ENCODE measurements at regions not wholly inside any gene's neighbourhood (a gene's known extent, or its start where the extent isn't known, plus 50 kb on each side); places are given as distances from the start of the nearest gene placed in this dataset.

DNA sequence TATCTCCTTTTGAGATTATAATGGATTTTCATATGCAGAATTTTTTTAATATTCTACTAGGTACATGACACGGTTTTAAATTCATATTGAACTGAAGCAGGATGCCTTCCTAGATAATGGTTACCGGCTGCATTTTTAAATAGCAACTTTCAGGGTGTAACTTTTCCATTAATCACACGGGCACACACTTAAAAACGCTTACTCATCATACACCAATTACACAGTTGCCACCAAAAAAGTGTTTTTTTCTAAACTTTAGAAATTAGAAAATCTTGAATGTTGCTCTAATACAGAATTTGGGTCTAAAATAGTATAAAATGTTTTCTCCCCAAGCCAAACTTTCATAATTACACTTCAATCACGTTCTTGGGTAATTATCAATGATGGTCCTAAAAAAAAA lies 149.1 kb upstream of the RNF32 start:
- H3K27ac ChIP-seq = no peak overlapping the region
- no peak overlapping the region for H3K4me3 ChIP-seq

DNA sequence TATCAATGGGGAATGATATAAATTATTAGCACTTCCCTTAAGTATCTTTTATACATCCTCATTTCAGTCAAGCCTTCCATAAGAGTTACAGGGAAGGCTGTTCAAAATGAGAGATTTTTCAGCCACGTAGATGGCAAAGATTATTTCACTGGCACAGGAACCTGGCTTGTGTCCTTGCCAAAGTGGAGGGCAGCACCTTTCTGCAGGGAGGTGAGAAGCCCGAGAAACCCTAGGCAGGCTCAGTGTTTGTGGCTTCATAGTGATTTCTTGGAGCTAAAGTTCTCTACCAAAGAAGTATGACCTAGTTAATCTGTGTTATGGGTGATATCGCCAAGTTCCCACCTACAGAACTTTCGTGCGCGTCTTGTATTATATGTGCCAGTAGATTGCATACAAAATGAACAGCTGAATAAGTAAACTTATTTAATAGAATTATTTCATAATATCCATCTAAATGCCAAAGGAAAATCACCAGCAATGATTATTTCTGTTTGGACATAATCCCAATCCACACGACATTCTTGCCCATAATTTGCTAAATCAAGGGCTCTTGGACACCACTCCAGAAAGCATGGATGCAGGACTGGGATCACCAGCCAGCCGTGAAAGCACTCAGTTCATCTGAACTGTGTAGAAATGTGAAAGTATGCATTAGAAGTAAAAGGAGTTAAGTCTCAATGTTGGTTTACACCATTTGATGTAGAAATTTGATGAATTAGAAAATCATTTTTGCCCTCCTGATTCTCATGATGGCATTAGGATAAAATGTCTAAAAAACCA lies 150.4 kb upstream of the RNF32 start:
- no peak overlapping the region for H3K4me3 ChIP-seq

DNA sequence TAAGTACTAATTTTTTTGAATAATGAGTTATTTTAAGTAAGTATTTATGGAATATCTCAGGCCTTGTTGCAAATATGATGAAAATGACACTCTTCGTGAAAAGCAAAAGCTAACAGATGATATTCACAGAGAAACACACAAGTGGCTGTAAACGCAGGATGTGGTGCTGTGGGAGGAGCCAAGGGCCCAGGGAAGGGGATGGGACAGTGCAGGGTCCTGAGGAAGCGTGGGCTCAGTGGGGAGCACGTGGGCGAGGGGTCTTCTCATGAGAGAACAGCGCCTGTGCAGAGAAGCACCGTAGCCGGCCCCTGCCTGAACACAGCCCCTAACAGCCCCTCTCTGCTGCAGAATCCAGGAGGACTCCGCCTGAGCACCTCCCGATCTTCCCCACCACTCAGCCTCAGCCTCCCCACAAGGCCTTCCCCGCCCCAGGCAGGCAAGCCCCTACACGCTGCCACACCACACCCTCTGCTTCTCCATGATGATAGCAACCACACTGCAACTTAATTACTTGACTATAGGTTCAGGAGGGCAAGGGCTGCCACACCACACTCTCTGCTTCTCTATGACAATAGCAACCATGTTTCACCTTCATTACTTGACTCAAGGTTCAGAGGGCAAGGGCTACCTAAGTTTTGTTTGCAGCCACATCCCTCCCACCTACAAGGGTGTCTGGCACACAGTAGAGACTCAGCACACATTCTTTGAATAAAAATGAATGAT lies 152.6 kb upstream of the RNF32 start:
- Histone ChIP-seq H3K4me3 (no peak overlapping the region), H3K27ac (no peak overlapping the region)

More for the DNA sequence above, 150.4 kb upstream of the RNF32 start:
- H3K27ac ChIP-seq = no peak overlapping the region

DNA sequence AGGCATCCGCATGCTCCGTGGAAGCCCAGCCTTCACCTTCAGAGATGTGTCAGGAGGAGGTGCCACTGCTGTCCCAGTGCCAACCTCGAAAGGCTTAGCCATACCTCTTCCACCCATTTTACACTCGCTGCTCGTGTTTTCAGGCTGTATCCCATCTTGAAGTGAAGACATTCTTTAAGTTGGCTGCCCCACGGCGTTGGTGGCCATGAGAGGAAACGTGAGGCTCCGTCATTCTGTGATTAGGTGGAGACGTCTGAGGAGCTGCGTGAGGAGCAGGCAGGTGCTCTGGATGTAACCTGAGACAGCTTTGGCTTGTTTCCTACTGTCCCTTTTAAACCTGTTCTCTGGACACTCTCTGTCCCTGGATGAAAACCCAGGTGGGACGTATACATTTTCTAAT lies 159.9 kb upstream of the RNF32 start:
- no peak overlapping the region for H3K27ac ChIP-seq

DNA sequence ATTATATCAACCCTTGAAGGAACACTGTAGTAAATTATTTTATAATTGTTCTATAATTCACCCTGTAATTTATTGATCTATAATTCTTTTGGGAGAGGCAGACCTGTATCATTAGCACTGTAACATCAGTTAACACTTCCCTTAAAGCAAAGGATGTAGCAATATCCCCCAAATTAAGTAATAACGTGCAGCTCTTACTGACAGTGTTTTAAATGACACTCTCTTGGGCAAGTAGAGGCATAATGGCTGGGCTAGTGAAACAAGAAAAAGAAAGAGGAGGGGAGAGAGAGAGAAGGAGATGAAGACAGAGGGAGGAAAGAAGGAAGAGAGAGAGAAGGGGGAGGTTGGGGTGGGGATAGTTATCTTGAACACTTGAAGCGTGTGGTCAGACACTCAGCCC lies 161.0 kb upstream of the RNF32 start:
- Histone ChIP-seq H3K4me3 (no peak overlapping the region), H3K27ac (no peak overlapping the region)

More for the DNA sequence above, 159.9 kb upstream of the RNF32 start:
- no peak overlapping the region for H3K4me3 ChIP-seq

DNA sequence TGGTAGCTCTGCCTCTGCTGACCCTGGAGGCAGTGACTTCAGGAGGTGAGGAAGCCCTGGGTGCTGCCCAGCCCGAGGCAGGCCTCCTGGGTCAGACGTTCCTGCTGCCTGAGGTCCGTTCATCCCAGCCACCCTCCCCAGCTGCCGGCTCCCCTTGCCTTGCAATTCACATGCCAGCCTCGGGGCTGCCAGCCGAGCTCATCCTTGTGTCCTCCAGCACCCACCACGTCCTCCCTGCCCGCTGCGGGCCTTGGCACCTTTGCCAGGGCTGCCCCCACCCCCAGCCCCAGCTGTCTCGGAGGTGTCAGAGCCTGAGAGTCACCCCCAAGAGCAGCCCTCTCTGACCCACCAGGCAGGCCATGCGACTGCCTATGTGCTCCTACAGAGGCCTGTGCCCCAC lies 162.1 kb upstream of the RNF32 start:
- no peak overlapping the region for H3K27ac ChIP-seq

DNA sequence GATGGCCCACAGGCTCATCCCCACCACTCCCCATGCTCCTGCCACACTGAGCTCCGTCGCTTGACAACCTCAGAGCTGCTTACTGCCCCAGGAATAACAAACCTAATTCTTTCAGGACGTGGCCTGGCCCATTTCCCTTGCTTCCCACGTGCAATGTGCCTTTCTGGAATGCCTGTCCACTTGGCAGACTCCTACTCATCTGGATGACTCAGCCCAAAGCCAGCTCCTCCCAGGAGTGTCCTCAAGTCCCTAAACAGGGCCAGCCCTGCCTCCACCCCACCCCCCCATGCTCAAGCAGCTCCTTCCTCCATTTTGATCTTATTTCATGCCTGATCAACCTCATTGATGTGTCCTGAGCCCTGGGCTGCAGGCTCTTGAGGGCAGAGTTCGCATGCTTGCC lies 164.9 kb upstream of the RNF32 start:
- no peak overlapping the region for H3K4me3 ChIP-seq
- H3K27ac ChIP-seq = no peak overlapping the region

More for the DNA sequence above, 162.1 kb upstream of the RNF32 start:
- H3K4me3 ChIP-seq = no peak overlapping the region

DNA sequence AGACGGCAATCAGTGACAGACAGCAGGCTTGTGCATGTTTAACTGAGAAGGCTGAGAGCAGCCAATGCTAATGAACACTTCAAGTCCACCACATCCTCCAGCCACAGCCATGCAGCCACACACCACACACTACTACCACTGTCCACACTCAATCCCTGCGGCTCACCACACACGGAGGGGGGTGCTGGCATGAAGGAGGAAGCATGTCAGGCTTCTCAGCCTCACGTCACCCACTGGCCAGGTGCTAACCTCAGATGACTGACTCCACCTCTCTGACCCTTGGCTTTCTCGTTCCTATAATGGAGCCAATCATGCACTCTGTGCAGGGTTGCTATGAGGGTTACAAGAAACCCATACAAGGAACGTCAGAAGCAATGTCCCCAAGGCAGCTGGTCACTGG lies 165.4 kb upstream of the RNF32 start:
- Histone ChIP-seq H3K27ac (no peak overlapping the region), H3K4me3 (no peak overlapping the region)

DNA sequence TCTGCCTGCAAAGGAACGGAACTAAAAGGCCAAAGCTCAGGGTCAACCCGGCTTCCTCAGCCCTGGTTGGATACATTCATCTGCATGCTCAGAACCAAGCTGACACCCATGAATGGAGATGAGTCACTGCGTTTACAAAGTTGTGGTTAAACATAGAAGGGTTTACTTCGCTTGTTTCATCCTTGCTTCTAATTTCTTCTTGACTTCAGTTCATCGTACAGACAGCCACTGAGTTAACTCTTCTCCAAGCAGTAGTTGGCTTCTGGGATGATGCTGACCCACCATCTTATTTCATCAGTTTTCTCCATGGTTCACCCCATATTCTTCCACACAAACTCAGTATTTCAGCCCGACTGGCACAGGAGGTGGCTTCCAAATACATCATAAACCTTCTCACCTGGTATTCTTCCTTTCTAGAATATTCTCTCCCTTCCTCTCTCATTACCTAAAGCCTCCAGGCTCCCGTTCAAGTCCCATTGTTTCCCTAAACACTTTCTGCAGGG lies 166.3 kb upstream of the RNF32 start:
- H3K4me3 ChIP-seq = no peak overlapping the region
- no peak overlapping the region for H3K27ac ChIP-seq

DNA sequence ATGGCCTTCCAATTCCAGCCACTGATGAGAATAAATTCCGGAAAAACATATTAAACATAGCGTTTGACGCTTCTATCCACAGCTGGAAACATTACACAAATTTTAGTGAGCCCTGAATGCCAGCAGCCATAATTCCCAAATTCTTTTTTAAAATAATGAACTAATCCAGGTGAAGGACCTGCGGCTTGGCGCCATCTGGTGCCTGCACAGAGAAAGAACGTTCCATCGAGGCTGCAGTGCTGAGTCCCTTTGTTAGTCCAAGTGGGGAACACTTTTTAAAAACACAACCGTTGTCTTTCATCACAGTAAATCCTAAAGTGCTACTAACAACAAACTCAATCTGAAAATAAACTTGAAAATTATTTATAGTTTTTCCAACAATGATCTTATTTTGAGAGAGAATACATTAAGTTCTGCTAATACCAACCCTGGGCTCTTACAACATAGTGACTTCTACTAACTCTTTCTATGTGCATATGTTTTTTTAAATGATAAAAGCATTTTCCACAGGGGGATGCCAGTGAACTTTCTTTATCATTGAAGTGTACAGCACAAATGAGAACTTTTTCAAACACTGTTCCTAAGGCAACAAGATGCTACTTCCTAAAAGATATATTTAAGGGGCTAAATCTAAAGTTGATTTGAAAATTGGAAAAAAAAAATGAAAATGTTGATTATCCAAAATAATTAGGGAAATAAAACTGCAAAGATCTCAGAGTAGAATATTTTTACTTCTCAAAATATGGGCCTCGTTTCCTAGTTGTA lies 166.9 kb upstream of the RNF32 start:
- H3K27ac ChIP-seq = no peak overlapping the region

DNA sequence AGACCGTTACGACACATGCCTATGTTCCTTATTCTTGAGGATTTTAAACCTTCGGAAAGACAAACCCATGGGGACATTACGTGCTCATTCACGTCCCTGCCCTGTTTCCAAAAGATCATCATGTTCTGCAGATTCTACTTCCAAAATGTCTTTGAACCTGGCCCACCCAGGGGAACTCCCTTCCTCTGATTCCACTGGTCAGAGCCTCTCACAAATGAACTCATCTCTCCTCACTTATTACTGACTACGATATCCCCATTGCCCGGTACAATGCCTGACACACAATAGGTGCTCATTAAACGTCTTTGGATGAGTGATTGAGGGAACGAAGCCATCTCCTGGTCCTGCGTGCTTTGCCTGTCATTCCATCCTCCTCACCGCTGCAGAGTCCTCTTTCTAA lies 168.3 kb upstream of the RNF32 start:
- Histone ChIP-seq H3K4me3 (no peak overlapping the region), H3K27ac (no peak overlapping the region)

More for the DNA sequence above, 166.9 kb upstream of the RNF32 start:
- H3K4me3 ChIP-seq = no peak overlapping the region

DNA sequence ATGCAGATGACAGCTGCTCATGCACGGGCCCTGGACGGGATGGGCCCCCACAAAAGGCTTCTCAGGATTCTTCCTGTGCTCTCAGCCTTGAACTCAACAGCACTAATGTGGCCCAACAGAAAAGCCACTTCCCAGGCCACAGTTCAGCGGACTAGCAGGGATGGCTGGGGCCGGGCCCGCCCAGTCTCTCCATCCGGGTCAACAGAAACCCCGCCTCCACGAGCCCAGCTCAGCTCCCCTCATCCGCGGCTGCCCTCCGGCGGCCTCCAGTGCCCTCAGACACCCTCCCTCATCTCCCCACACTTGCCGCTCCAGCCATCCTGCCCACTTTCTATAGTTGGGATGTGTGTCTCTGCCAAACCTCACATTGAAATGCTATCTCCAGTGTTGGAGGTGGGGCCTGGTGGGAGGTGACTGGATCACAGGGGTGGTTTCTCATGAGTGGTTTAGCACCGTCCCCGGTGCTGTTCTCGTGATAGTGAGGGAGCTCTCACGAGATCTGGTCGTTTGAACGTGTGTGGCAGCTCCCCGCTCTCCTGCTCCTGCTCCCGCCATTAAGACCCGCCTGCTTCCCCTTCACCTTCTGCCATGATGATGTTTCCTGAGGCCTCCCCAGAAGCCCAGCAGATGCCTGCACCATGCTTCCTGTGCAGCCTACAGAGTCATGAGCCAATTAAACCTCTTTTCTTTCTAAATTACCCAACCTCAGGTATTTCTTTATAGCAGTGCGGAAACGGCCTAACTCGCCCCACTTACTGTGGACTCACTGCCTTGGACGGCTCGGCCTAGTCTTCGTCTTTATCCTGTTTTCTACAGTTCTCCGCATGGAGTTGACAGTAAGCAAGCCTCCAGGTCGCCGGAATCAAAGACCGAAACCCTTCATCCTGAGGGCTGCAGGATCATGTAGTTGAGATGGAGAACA lies 169.9 kb upstream of the RNF32 start:
- no peak overlapping the region for H3K27ac ChIP-seq
- no peak overlapping the region for H3K4me3 ChIP-seq

DNA sequence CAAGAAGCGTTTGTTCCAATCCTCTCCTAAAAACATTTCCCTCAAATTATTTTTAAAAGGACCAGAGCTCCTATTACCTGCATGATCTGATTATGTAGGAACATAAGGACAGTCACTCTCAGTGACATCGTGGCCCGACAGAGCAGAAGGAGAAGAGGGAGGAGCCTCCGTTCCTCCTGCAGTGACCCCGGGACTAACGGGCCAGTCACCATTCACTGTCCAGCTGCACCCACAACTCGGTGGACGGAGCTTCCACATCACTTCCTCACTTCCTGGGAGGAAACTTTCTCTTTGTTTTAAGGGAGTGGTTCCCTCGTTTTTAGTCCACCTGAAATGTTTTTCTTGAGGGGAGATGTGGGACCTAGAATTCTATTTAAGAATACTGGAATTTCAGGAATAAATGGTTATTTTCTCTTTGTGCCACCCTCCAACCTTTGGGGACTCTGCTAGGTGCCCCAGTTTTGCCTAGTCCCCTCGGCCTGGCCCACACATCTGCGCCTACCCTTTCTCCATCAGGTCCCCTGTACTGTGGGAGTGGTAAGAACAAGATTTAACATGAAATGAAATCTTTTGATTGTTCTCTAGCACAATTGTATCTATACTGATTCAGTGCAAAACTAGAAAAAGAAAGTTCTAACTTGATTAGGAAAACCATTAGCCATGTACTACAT lies 173.5 kb upstream of the RNF32 start:
- Histone ChIP-seq H3K27ac (no peak overlapping the region), H3K4me3 (no peak overlapping the region)

DNA sequence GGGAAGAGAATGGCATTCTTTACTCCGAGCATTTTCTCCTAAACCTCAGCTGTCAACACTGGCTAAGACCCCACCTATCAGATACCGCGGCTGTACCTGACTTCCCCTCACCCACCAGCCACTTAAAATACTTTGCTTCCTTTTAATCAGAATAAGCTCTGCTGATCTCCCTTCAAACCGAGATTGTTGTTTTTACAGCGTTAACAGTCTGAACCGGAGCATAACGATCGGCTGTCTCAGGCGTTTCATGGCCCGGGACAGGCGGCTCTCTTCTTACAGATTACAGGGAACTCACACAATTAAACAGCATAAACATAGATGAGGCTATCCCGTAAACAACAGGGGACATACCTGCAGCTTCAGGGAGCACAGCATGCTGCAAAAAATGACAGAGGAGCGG lies 174.3 kb upstream of the RNF32 start:
- H3K4me3 ChIP-seq = no peak overlapping the region
- H3K27ac ChIP-seq = no peak overlapping the region

DNA sequence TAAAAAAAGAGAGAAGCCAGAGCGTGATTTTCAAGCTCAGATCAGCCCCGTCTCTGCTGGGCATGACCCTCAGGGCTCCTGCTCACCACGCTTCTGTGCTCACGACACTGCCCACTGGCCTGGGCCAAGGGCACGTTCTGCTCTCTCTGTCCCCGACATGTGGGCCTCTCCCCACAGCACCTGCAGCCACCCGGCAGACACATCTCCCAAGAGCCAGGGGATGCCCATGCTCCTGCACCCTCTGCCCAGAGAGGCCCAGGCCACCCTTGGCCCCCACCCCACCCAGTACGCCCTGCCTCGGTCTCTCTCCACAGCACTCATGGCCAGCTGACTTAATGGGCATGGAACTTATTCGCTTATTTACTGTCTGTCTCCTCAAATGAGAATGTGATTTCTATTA lies 175.4 kb upstream of the RNF32 start:
- H3K4me3 ChIP-seq = no peak overlapping the region
- H3K27ac ChIP-seq = no peak overlapping the region

DNA sequence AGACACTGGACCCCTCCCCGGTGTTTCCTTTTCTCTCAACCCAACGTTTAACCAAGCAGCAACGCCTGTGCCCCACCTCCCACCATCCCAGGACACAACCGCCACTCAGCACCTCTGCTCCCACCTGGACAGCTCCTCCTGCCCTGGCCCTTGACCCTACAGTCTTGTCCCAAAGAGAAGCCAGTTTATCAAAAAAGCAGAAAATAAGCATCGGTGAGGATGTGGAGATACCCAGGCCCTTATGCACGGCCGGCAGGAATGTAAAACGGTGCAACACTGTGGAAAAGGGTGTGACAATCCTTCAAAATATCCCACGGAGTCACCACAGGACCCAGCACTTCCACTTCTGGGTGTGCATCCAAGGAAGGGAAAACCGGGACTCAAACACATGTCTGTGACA lies 176.2 kb upstream of the RNF32 start:
- Histone ChIP-seq H3K27ac (no peak overlapping the region), H3K4me3 (no peak overlapping the region)

DNA sequence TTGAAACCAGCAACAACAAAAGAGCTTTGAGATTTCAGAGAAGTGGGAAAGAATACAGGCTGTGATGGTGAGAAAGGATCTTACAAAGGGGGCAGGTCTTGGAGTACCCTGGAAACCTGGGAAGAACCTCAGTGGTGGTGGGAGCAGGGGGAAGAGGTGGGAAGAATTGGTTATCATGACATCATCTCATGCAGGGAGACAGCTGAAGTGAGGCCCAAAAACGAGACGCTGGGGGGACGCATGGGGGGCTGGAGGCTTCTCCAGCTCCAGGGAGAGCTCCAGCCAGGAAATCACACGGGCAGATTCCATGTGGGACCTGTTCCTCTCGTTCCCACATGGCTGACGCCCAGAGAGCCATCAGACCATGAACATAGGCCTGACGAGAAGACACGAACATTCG lies 177.3 kb upstream of the RNF32 start:
- H3K4me3 ChIP-seq = no peak overlapping the region
- H3K27ac ChIP-seq = no peak overlapping the region

DNA sequence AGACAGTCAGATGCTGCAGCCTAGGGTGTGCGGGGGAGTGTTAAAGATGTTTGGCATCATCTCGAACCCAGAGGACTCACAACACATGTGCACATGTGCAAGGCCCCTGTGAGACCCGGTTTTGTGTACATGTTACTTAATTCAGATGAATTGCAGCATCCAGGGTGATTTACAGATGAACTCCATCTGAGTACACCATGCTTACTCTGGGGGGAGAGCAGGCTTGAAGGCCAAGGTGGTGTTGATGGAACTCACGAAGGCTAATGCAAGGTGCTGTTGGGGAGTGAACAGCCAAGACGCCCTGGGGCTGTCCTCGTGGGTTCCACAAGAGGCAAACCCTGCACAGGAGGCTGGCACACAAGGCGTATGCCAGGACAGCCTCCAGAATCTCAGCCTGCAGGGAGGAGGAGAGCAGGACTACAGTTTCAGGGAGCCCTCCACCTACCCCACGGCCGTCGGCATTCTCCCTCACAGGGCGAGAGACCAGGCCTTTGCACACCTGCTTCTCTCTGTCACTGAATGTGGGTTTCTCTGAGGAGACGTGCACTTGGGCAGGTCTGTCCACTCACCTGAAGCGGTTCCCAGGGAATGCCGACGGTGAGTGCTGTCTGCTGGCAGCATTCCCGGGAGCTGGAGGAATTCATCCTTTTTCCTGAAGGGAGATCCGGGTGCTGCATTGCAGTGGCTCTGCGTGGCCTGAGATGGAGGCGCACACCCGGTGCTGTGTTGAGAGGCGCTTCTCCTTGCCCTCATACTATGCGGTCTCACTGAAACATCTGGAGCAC lies 178.5 kb upstream of the RNF32 start:
- Histone ChIP-seq H3K4me3 (no peak overlapping the region), H3K27ac (no peak overlapping the region)
